PFSK-1 (cell line): ENCODE measurements at regions not wholly inside any gene's neighbourhood (a gene's known extent, or its start where the extent isn't known, plus 50 kb on each side); places are given as distances from the start of the nearest gene placed in this dataset.

Experiments
- SIN3A ChIP-seq: IDR thresholded peaks from 2 replicates; pipeline ENCODE4 v1.6.1; 2012; ENCODE audit warnings: mild to moderate bottlenecking, low read length, moderate library complexity, borderline replicate concordance; ENCODE audit not compliant: insufficient read depth
- TF ChIP-seq, protein P1 (sequence below), 2 experiments: IDR thresholded peaks; 2 replicates each; pipeline versions ENCODE4 v1.6.1 to v1.8.0; 2011 to 2012; ENCODE audit warnings: low read depth in 2 of 2, low read length in 2 of 2, control low read depth in 1 of 2, inconsistent platforms in 1 of 2, mild to moderate bottlenecking in 1 of 2, moderate library complexity in 1 of 2; ENCODE audit not compliant: insufficient read depth in 1 of 2

DNA sequence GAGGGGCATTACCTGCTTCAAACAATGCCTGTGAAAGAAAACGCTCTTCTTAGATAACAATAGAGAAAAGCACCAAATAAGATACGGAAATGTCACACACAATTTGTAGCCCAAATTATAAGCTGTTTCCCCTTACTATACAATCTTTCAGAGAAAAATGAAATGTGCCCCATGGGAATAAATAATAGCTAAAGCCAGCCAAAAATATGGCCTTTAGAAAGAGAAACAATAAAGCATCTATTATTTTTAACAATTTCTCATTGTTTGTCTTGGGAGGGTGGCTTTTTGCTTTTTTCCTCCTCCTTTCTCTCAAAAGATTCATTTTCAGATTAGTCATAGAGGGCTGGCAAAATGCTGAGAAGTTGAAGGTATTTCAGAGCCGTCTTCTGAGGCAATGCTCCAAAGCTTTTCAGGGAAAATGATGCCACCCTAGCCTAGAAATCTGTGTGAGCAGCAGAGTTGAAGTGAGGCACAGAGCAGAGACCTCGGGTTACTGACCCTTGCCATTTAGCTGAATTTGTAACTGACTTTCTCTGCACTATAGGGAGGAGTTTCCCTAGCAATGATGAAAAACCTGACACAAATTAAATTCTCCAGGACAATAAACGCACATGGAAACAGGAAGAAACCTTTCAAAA is 86.3 kb upstream of the PRICKLE2 start:
- TF ChIP-seq SIN3A = no peak
- TF ChIP-seq, protein P1, sequence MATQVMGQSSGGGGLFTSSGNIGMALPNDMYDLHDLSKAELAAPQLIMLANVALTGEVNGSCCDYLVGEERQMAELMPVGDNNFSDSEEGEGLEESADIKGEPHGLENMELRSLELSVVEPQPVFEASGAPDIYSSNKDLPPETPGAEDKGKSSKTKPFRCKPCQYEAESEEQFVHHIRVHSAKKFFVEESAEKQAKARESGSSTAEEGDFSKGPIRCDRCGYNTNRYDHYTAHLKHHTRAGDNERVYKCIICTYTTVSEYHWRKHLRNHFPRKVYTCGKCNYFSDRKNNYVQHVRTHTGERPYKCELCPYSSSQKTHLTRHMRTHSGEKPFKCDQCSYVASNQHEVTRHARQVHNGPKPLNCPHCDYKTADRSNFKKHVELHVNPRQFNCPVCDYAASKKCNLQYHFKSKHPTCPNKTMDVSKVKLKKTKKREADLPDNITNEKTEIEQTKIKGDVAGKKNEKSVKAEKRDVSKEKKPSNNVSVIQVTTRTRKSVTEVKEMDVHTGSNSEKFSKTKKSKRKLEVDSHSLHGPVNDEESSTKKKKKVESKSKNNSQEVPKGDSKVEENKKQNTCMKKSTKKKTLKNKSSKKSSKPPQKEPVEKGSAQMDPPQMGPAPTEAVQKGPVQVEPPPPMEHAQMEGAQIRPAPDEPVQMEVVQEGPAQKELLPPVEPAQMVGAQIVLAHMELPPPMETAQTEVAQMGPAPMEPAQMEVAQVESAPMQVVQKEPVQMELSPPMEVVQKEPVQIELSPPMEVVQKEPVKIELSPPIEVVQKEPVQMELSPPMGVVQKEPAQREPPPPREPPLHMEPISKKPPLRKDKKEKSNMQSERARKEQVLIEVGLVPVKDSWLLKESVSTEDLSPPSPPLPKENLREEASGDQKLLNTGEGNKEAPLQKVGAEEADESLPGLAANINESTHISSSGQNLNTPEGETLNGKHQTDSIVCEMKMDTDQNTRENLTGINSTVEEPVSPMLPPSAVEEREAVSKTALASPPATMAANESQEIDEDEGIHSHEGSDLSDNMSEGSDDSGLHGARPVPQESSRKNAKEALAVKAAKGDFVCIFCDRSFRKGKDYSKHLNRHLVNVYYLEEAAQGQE (IDR thresholded peaks at IDR 0.05; ENCODE audit: insufficient read depth in 1 of 2, low read depth in 2 of 2, low read length in 2 of 2) = no peak
